HAP-1 (cell line): ENCODE measurements at regions not wholly inside any gene's neighbourhood (a gene's known extent, or its start where the extent isn't known, plus 50 kb on each side); places are given as distances from the start of the nearest gene placed in this dataset.
"Not testable (repeated sequence)": the region's sequence is repeated elsewhere in the genome, so short reads cannot be mapped to it uniquely, and the experiment has no call there.

ENCODE experiments used
- DNase-seq, 2 experiments: peaks; one replicate each; pipeline ENCODE4 v3.0.0-alpha.2; 2016 to 2020; ENCODE audit warnings: low spot score in 2 of 2
- H3K27me3 ChIP-seq: fragments of 250-450 bp; sonication (Bioruptor Pico); 2 replicates; pipeline ENCODE4 v1.5.1; 2020; ENCODE audit warnings: low read depth, mild to moderate bottlenecking, moderate library complexity
- H3K36me3 ChIP-seq: fragments of 250-450 bp; sonication (Bioruptor Pico); replicated peaks from 2 replicates; pipeline ENCODE4 v1.5.1; 2020; ENCODE audit warnings: mild to moderate bottlenecking
- H3K4me1 ChIP-seq: fragments of 250-450 bp; sonication (Bioruptor Pico); 2 replicates; pipeline ENCODE4 v1.5.1; 2020; ENCODE audit warnings: mild to moderate bottlenecking
- H3K4me3 ChIP-seq: fragments of 250-450 bp; sonication (Bioruptor Pico); 2 replicates; pipeline ENCODE4 v1.5.1; 2020; ENCODE audit warnings: mild to moderate bottlenecking, moderate library complexity
- H3K9me3 ChIP-seq: fragments of 250-450 bp; sonication (Bioruptor Pico); 2 replicates; pipeline ENCODE4 v1.5.1; 2020; ENCODE audit warnings: mild to moderate bottlenecking, moderate library complexity
- in situ Hi-C: fragments of 300-500 bp; cut with MboI; formaldehyde crosslinking; loops from 3 replicates; pipeline ENCODE4 v1.14.3; 2020; ENCODE audit warnings: low sequenced_read_pairs, inconsistent platforms, mixed read lengths

DNA sequence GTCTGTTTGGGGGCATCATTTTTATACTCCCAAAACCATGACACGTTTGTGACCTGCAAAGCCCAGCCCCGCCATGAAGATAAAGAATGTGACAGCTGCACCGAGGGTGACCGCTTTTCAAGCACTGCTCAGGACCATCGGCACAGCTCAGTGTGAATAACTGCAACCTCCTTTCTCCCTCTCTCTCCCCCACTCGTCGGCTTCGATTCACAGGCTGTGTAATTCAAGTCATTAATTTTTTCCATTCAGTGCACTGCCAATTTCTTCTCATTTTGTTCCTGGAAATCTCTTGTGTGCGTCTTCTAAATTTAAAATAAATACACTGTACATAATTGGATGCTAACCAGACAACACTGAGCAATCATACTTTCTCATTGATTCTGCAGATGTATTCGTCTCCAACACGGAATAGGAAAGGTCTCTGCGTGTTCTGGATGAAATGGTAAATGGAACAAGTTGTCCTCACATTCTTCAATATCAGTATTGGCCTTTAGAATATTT, 260.8 kb downstream of the TTC8 start:
- Histone ChIP-seq H3K36me3 (no peaks in the 10 kb centered on the region), H3K4me3 (no peak overlapping the region), H3K4me1 (no peaks in the 10 kb centered on the region), H3K27me3 (no peaks in the 10 kb centered on the region), H3K9me3 (no peaks in the 10 kb centered on the region)
- in situ Hi-C loops = no loop called here
- DNase-seq = no peak

DNA sequence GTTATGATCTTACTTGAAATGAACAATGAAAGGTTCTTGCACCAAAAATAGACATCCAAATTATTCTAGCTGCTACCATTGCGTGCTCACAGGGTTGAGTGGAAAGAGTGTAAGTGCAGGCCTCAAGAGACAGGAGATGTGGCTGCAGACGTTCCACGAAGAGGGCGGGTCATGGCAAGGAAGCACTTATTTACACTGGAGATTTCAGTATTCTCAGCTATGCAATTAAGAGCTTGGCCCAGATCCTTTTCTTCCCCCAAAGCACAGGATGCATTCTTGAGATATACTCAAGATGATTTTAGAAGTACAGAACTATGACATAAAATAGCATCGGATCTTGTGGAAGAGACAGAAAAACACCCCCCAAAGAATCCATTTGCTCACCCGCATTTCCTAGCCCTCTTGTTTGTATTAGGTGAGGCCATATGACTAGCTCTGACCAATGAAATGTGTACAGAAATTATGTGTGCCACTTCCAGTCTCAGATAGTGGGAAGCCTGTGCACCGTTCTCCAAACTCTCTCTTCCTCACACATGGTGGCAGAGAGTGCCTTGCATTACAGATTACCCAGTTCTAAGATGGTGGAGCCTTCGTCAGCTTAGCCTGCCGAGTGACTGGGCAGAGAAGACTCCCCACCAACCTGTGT, 261.4 kb downstream of the TTC8 start:
- H3K9me3 ChIP-seq = no peaks in the 10 kb centered on the region
- H3K27me3 ChIP-seq = no peaks in the 10 kb centered on the region
- no peaks in the 10 kb centered on the region for H3K4me1 ChIP-seq
- in situ Hi-C loops = no loop called here
- DNase-seq = no peak
- no peaks in the 10 kb centered on the region for H3K36me3 ChIP-seq
- H3K4me3 ChIP-seq = no peak overlapping the region

GRCh38 chr14:89088530-89088929, 264.1 kb downstream of the TTC8 start:
- H3K27me3 ChIP-seq = no peaks in the 10 kb centered on the region
- H3K36me3 ChIP-seq = no peaks in the 10 kb centered on the region
- H3K4me3 ChIP-seq = no peak overlapping the region
- H3K9me3 ChIP-seq = no peaks in the 10 kb centered on the region
- H3K4me1 ChIP-seq = no peaks in the 10 kb centered on the region
- DNase-seq = no peak
- in situ Hi-C loops = no loop called here

GRCh38 chr14:89089330-89089729, 264.9 kb downstream of the TTC8 start:
- no peaks in the 10 kb centered on the region for H3K36me3 ChIP-seq
- H3K4me1 ChIP-seq = no peaks in the 10 kb centered on the region
- in situ Hi-C loops = no loop called here

GRCh38 chr14:89091781-89092180, 267.3 kb downstream of the TTC8 start:
- no peak overlapping the region for H3K4me3 ChIP-seq
- H3K4me1 ChIP-seq = no peaks in the 10 kb centered on the region
- DNase-seq = no peak
- in situ Hi-C loops = no loop called here
- H3K27me3 ChIP-seq = no peaks in the 10 kb centered on the region
- H3K9me3 ChIP-seq = no peaks in the 10 kb centered on the region
- no peaks in the 10 kb centered on the region for H3K36me3 ChIP-seq

More at GRCh38 chr14:89089330-89089729, 264.9 kb downstream of the TTC8 start:
- H3K4me3 ChIP-seq = no peak overlapping the region
- no peaks in the 10 kb centered on the region for H3K9me3 ChIP-seq
- DNase-seq = no peak
- H3K27me3 ChIP-seq = no peaks in the 10 kb centered on the region

GRCh38 chr14:89093083-89093730, 268.8 kb downstream of the TTC8 start:
- H3K4me1 ChIP-seq = no peaks in the 10 kb centered on the region
- H3K4me3 ChIP-seq = no peak overlapping the region
- in situ Hi-C loops = no loop called here
- no peaks in the 10 kb centered on the region for H3K9me3 ChIP-seq
- H3K27me3 ChIP-seq = no peaks in the 10 kb centered on the region
- no peak for DNase-seq
- H3K36me3 ChIP-seq = no peaks in the 10 kb centered on the region

DNA sequence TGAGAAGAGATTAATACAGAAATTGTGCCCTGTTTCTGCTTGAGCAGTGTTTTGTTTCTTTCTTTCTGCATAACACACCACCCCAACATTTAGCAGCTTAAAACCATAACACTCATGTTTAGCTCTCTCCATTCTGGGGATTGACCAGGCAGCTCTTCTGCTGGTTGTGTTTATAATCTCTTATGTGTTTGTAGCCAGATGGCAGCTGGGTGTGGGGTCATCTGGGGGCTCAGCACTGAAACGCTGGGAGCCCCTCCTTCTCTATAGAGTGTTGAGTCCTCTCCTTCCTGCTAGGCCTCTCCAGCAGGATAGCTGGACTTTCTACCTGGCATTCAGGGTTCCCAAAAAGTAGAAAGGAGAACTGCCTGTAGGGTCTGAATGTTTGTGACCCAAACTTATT, 270.6 kb downstream of the TTC8 start:
- no peak overlapping the region for H3K4me3 ChIP-seq
- no peaks in the 10 kb centered on the region for H3K36me3 ChIP-seq
- no peaks in the 10 kb centered on the region for H3K27me3 ChIP-seq
- in situ Hi-C loops = no loop called here
- no peaks in the 10 kb centered on the region for H3K4me1 ChIP-seq
- DNase-seq = no peak
- no peaks in the 10 kb centered on the region for H3K9me3 ChIP-seq

DNA sequence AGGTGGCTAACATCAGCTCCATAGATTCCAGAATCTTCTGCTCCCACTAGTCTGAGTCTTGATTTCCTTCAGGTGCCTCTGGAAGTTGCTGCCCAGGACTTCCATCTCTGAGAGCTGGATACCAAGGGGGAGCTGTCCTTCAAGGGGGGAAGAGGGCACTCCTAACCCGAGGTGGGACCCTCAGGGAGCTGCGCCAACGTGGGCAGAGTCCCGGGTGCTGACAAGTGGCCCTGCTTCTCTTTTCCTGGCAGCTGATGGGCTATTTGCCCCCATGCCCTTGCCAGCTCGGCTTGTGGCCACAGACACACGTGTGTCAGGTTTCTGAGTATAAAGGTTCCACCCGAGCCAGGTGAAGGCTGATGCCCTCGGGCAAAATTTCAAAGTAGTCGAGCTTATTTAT, 272.5 kb downstream of the TTC8 start:
- Histone ChIP-seq H3K27me3 (no peaks in the 10 kb centered on the region), H3K9me3 (no peaks in the 10 kb centered on the region)

GRCh38 chr14:89098254-89098653, 273.8 kb downstream of the TTC8 start:
- Histone ChIP-seq H3K4me1 (no peaks in the 10 kb centered on the region), H3K27me3 (no peaks in the 10 kb centered on the region; the same call in 1 of the 2 replicates), H3K36me3 (no peaks in the 10 kb centered on the region), H3K9me3 (no peaks in the 10 kb centered on the region), H3K4me3 (no peak overlapping the region)
- DNase-seq = no peak
- in situ Hi-C loops = no loop called here

More for the DNA sequence above, 272.5 kb downstream of the TTC8 start:
- in situ Hi-C loops = no loop called here
- no peak for DNase-seq
- Histone ChIP-seq H3K4me3 (no peak overlapping the region), H3K36me3 (no peaks in the 10 kb centered on the region), H3K4me1 (no peaks in the 10 kb centered on the region)

DNA sequence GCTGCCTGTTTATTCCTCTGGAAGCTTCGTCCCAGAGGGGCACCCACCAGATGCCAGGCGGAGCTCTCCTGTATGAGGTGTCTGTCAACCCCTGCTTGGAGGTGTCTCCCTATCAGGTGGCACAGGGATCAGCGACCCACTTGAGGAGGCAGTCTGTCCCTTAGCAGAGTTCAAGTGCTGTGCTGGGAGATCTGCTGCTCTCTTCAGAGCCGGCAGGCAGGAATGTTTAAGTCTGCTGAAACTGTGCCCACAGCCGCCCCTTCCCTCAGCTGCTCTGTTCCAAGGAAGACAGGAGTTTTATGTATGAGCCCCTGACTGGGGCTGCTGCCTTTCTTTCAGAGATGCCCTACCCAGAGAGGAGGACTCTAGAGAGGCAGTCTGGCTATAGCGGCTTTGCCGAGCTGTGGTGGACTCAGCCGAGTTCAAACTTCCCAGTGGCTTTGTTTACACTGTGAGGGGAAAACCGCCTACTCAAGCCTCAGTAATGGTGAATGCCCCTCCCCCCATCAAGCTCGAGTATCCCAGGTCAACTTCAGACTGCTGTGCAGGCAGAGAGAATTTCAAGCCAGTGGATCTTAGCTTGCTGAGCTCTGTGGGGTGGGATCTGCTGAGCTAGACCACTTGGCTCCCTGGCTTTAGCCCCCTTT, 279.8 kb downstream of the TTC8 start:
- H3K4me1 ChIP-seq, H3K9me3 ChIP-seq, H3K27me3 ChIP-seq, H3K36me3 ChIP-seq, H3K4me3 ChIP-seq, DNase-seq, in situ Hi-C loops: not testable (repeated sequence)

GRCh38 chr14:89104861-89105260, 280.4 kb downstream of the TTC8 start:
- H3K27me3 ChIP-seq, H3K4me1 ChIP-seq, DNase-seq, H3K9me3 ChIP-seq, in situ Hi-C loops, H3K4me3 ChIP-seq, H3K36me3 ChIP-seq: not testable (repeated sequence)
